HCT116 (cell line): ENCODE measurements at regions not wholly inside any gene's neighbourhood (a gene's known extent, or its start where the extent isn't known, plus 50 kb on each side); places are given as distances from the start of the nearest gene placed in this dataset.

ENCODE experiments used
- ATAC-seq: fragments of 200-7000 bp; cut with Tn5 transposase; 2 replicates; pipeline ENCODE4 v1.9.1; 2020; ENCODE audit warnings: mild to moderate bottlenecking, moderate library complexity
- BruUV-seq: library from RNA; stranded (reverse); fragments of 400-500 nt; replicated peaks from 2 replicates; lab custom pipeline; 2021; lab: Mats Ljungman, UMichigan
- CTCF ChIA-PET: fragments of 300-600 bp; sonication (Branson Sonifier 250); formaldehyde crosslinking; loops from one replicate; lab custom pipeline; 2021; ENCODE audit warnings: antibody characterized with exemption; lab: Charles Lee
- POLR2A ChIA-PET: fragments of 300-600, 350-600 bp; sonication (Branson Sonifier 250); formaldehyde crosslinking; loops from one replicate; lab custom pipeline; 2021; ENCODE audit warnings: antibody characterized with exemption; lab: Charles Lee
- RAD21 ChIA-PET, 2 experiments: fragments of 300-600 bp; sonication (Branson Sonifier 250); formaldehyde crosslinking; loops; one replicate each; lab custom pipeline; 2023; ENCODE audit warnings: low total read pairs in 2 of 2; ENCODE audit not compliant: uncharacterized antibody in 2 of 2, unreplicated experiment in 2 of 2, low non-redundant PET in 1 of 2; lab: Charles Lee
- DNase-seq: peaks from one replicate; pipeline ENCODE4 v3.0.0-alpha.2; 2010; ENCODE audit warnings: low read depth, low spot score
- H2AFZ ChIP-seq: fragments of 200-600 bp; shearing (Covaris generic), sonication (generic); 2 replicates; pipeline ENCODE4 v1.6.1; 2017; ENCODE audit warnings: low read depth, mixed run types, mixed read lengths, antibody characterized with exemption, low read length; ENCODE audit not compliant: poor library complexity, severe bottlenecking
- H3K27ac ChIP-seq: 2 replicates; pipeline ENCODE4 v1.5.1; 2012; ENCODE audit warnings: low read depth, low read length
- H3K27me3 ChIP-seq: fragments of 200-600 bp; sonication (generic); 2 replicates; pipeline ENCODE4 v1.6.1; 2016; ENCODE audit warnings: mixed run types, low read length, mixed read lengths; ENCODE audit not compliant: insufficient read depth
- H3K36me3 ChIP-seq, 2 experiments: fragments of 200-500 bp in 1 of 2; fragments of 200-600 bp in 1 of 2; sonication (Bioruptor generic) in 1 of 2; sonication (generic) in 1 of 2; 2 replicates each; pipeline versions ENCODE4 v1.5.1 to v1.6.1; 2014 to 2016; ENCODE audit warnings: low read length in 2 of 2, inconsistent platforms in 1 of 2, mixed read lengths in 1 of 2, mixed run types in 1 of 2; ENCODE audit not compliant: insufficient read depth in 2 of 2, control insufficient read depth in 1 of 2
- H3K4me1 ChIP-seq, 2 experiments: fragments of 200-600 bp in 1 of 2; sonication (generic) in 1 of 2; 2 replicates each; pipeline versions ENCODE4 v1.5.1 to v1.6.1; 2012 to 2017; ENCODE audit warnings: low read length in 2 of 2, inconsistent platforms in 1 of 2, mild to moderate bottlenecking in 1 of 2, mixed read lengths in 1 of 2, mixed run types in 1 of 2, moderate library complexity in 1 of 2; ENCODE audit not compliant: insufficient read depth in 2 of 2, control insufficient read depth in 1 of 2
- H3K4me2 ChIP-seq: fragments of 200-600 bp; sonication (generic); 2 replicates; pipeline ENCODE4 v1.6.1; 2017; ENCODE audit warnings: mixed run types, low read length, mixed read lengths
- H3K4me3 ChIP-seq, 2 experiments: fragments of 200-600 bp in 1 of 2; sonication (generic) in 1 of 2; replicated peaks in 1 of 2; 2 replicates each; pipeline ENCODE4 v1.5.1; 2011 to 2016; ENCODE audit warnings: low read length in 2 of 2, control low read depth in 1 of 2, low read depth in 1 of 2, mild to moderate bottlenecking in 1 of 2, mixed read lengths in 1 of 2, mixed run types in 1 of 2
- H3K79me2 ChIP-seq: fragments of 200-600 bp; sonication (generic); 2 replicates; pipeline ENCODE4 v1.6.1; 2017; ENCODE audit warnings: mild to moderate bottlenecking, mixed run types, low read length, moderate library complexity, mixed read lengths; ENCODE audit not compliant: insufficient read depth
- H3K9ac ChIP-seq: fragments of 200-600 bp; sonication (generic); 2 replicates; pipeline ENCODE4 v1.6.1; 2016; ENCODE audit warnings: low read length, mixed read lengths
- H3K9me2 ChIP-seq: fragments of 200-600 bp; sonication (generic), shearing (Covaris generic); 2 replicates; pipeline ENCODE4 v1.6.1; 2017; ENCODE audit warnings: mixed run types, mild to moderate bottlenecking, moderate library complexity; ENCODE audit not compliant: insufficient read depth
- H3K9me3 ChIP-seq, 2 experiments: fragments of 200-500 bp in 1 of 2; fragments of 200-600 bp in 1 of 2; sonication (Bioruptor generic) in 1 of 2; sonication (generic) in 1 of 2; 2 replicates each; pipeline ENCODE4 v1.6.1; 2014 to 2017; ENCODE audit warnings: low read length in 2 of 2, mixed read lengths in 2 of 2, inconsistent platforms in 1 of 2, low read depth in 1 of 2, mild to moderate bottlenecking in 1 of 2, mixed run types in 1 of 2, moderate library complexity in 1 of 2; ENCODE audit not compliant: control insufficient read depth in 1 of 2, insufficient read depth in 1 of 2
- H4K20me1 ChIP-seq: fragments of 200-600 bp; sonication (generic), shearing (Covaris generic); 2 replicates; pipeline ENCODE4 v1.6.1; 2017; ENCODE audit warnings: mixed run types, mild to moderate bottlenecking, moderate library complexity; ENCODE audit not compliant: insufficient read depth
- ELF1 ChIP-seq: IDR thresholded peaks from 2 replicates; pipeline ENCODE4 v1.6.1; 2012; ENCODE audit warnings: low read depth, borderline replicate concordance
- MAX ChIP-seq: IDR thresholded peaks from 2 replicates; pipeline ENCODE4 v1.6.1; 2012
- SIN3A ChIP-seq: IDR thresholded peaks from 2 replicates; pipeline ENCODE4 v1.6.1; 2012; ENCODE audit warnings: low read depth
- SP1 ChIP-seq: IDR thresholded peaks from 2 replicates; pipeline ENCODE4 v1.6.1; 2012; ENCODE audit warnings: low read depth
- SRF ChIP-seq: IDR thresholded peaks from 2 replicates; pipeline ENCODE4 v1.6.1; 2012; ENCODE audit warnings: low read depth
- ZBTB33 ChIP-seq: IDR thresholded peaks from 2 replicates; pipeline ENCODE4 v1.6.1; 2011; ENCODE audit warnings: mild to moderate bottlenecking, low read length, moderate library complexity; ENCODE audit not compliant: insufficient replicate concordance; ENCODE audit errors: extremely low read depth
- intact Hi-C: fragments of 100-400 bp; cut with micrococcal nuclease; formaldehyde crosslinking; loops from 2 replicates; pipeline ENCODE4 v1.10.0; 2022

- H3K4me1 ChIP-seq: peaks cover 5 to 24% of the 10 kb centered on the region in 2 experiments; a peak in 3 of 4 replicates
- no peak overlapping the region for H2AFZ ChIP-seq
- no peaks in the 10 kb centered on the region for H3K27me3 ChIP-seq
- ChIA-PET CTCF (no interaction called here), POLR2A (no interaction called here), RAD21 (no interaction called here)
- no peaks in the 10 kb centered on the region for H3K9me2 ChIP-seq
- no peak overlapping the region for H3K4me3 ChIP-seq
- DNase-seq: no peak
- H3K9ac ChIP-seq: no peak overlapping the region
- H3K36me3 ChIP-seq: no peaks in the 10 kb centered on the region
- H3K79me2 ChIP-seq: no peaks in the 10 kb centered on the region
- no TSS peak for BruUV-seq
- H3K4me2 ChIP-seq: no peak overlapping the region
- no peak for TF ChIP-seq SP1
- no peak for ATAC-seq
- no peaks in the 10 kb centered on the region for H3K9me3 ChIP-seq
- no peaks in the 10 kb centered on the region for H4K20me1 ChIP-seq
- intact Hi-C loops: no loop called here
- no peak overlapping the region for H3K27ac ChIP-seq
Observed at GRCh38 chr3:18233987-18234716, 191.0 kb downstream of the SATB1 start.

DNA sequence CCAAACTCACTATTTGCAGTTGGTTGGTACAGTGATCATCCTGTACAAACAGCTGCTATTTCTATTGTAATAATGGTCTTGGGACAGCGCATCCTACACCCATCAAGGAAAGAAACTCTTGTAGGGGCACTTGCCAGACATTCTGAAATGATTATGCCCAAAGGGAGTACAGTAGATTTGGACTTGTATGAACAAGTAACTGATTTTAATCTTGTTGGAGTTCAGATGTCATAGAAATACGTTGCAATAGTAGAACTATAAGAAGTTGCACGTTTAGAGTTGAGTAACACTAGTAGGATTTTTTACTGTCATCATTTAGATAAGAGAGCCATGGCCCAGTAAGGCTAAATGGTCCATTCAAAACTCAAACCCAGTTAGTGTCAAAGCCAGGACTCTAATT, 192.8 kb downstream of the SATB1 start:
- intact Hi-C loops: no loop called here
- Histone ChIP-seq H3K9me3 (no peaks in the 10 kb centered on the region), H3K36me3 (no peaks in the 10 kb centered on the region), H3K9ac (no peak overlapping the region), H4K20me1 (no peaks in the 10 kb centered on the region), H3K4me2 (no peak overlapping the region), H3K4me1 (peaks cover 5 to 17% of the 10 kb centered on the region in 2 experiments; a peak in 3 of 4 replicates), H3K9me2 (no peaks in the 10 kb centered on the region), H3K27me3 (no peaks in the 10 kb centered on the region), H2AFZ (no peak overlapping the region), H3K27ac (no peak overlapping the region), H3K79me2 (no peaks in the 10 kb centered on the region), H3K4me3 (no peak overlapping the region)
- POLR2A ChIA-PET: no interaction called here
- ATAC-seq (no peak), DNase-seq (no peak)
- CTCF ChIA-PET: no interaction called here
- TF ChIP-seq SIN3A (no peak), ZBTB33 (no peak), MAX (no peak), SRF (no peak), ELF1 (no peak)
- no TSS peak for BruUV-seq
- RAD21 ChIA-PET: no interaction called here
